B cell (primary cell): ENCODE measurements at regions not wholly inside any gene's neighbourhood (a gene's known extent, or its start where the extent isn't known, plus 50 kb on each side); places are given as distances from the start of the nearest gene placed in this dataset.

Source experiments
- ATAC-seq: fragments of 200-7000 bp; cut with Tn5 transposase; one replicate; pipeline ENCODE4 v1.10.0; 2021; ENCODE audit warnings: low read depth, mild to moderate bottlenecking, moderate number of reproducible peaks, moderate library complexity
- CTCF ChIA-PET: fragments of 350-600 bp; sonication (Branson Sonifier 250); formaldehyde crosslinking; loops from one replicate; lab custom pipeline; 2021; ENCODE audit warnings: antibody characterized with exemption, inconsistent platforms; lab: Charles Lee
- POLR2A ChIA-PET: fragments of 350-600 bp; sonication (Branson Sonifier 250); formaldehyde crosslinking; loops from one replicate; lab custom pipeline; 2021; ENCODE audit warnings: antibody characterized with exemption; lab: Charles Lee
- DNase-seq: peaks from one replicate; pipeline ENCODE4 v3.0.0; 2013
- H2AFZ ChIP-seq: 2 replicates; pipeline ENCODE4 v1.6.1; 2012; ENCODE audit warnings: mild to moderate bottlenecking, low read depth, low read length; ENCODE audit not compliant: insufficient read depth, poor library complexity, severe bottlenecking
- H3K27ac ChIP-seq, 2 donors: 1 replicate in 1 of 2; 2 replicates in 1 of 2; pipeline ENCODE4 v1.5.1; 2012 to 2013; ENCODE audit warnings: low read length in 2 of 2, mild to moderate bottlenecking in 2 of 2, moderate library complexity in 1 of 2
- H3K27me3 ChIP-seq, 4 experiments: fragments of 200-600 bp in 1 of 4; sonication (generic) in 1 of 4; replicated peaks in 1 of 4; 1 replicate in 2 of 4; 2 replicates in 2 of 4; pipeline versions ENCODE4 v1.6.1 to v1.7.0; 2013 to 2016; ENCODE audit warnings: low read length in 3 of 4, mild to moderate bottlenecking in 2 of 4, mixed read lengths in 1 of 4, moderate library complexity in 1 of 4; ENCODE audit not compliant: insufficient read depth in 4 of 4, control insufficient read depth in 3 of 4; ENCODE audit errors: control extremely low read depth in 1 of 4
- H3K36me3 ChIP-seq, 2 experiments: replicated peaks in 1 of 2; 1 replicate in 1 of 2; 2 replicates in 1 of 2; pipeline versions ENCODE4 v1.6.1 to v1.7.1; 2013; ENCODE audit warnings: low read length in 1 of 2; ENCODE audit not compliant: insufficient read depth in 2 of 2, control insufficient read depth in 1 of 2; ENCODE audit errors: control extremely low read depth in 1 of 2, extremely low read depth in 1 of 2
- H3K4me1 ChIP-seq, 2 donors: fragments of 200-600 bp in 1 of 2; sonication (generic) in 1 of 2; 1 replicate in 1 of 2; 2 replicates in 1 of 2; pipeline versions ENCODE4 v1.5.1 to v1.6.1; 2013 to 2017; ENCODE audit warnings: low read length in 2 of 2; ENCODE audit not compliant: control insufficient read depth in 2 of 2, insufficient read depth in 2 of 2
- H3K4me2 ChIP-seq: replicated peaks from 2 replicates; pipeline ENCODE3; 2012; ENCODE audit warnings: mild to moderate bottlenecking, low read depth, low read length; ENCODE audit not compliant: poor library complexity, severe bottlenecking
- H3K4me3 ChIP-seq, 5 experiments: fragments of 200-600 bp in 1 of 5; sonication (generic) in 1 of 5; 1 replicate in 3 of 5; 2 replicates in 2 of 5; pipeline versions ENCODE4 v1.5.1 to v1.7.0; 2011 to 2016; ENCODE audit warnings: low read length in 4 of 5, mild to moderate bottlenecking in 4 of 5, low read depth in 2 of 5, control low read depth in 1 of 5, moderate library complexity in 1 of 5; ENCODE audit not compliant: insufficient read depth in 1 of 5; ENCODE audit errors: control extremely low read depth in 1 of 5, extremely low read depth in 1 of 5
- H3K79me2 ChIP-seq: fragments of 200-600 bp; sonication (generic); one replicate; pipeline ENCODE4 v1.6.0; 2016; ENCODE audit warnings: low read length; ENCODE audit not compliant: control insufficient read depth, insufficient read depth
- H3K9ac ChIP-seq: fragments of 200-600 bp; sonication (generic); 2 replicates; pipeline ENCODE4 v1.6.1; 2017; ENCODE audit warnings: mild to moderate bottlenecking, low read length, moderate library complexity
- H3K9me3 ChIP-seq, 3 donors: one replicate each; pipeline versions ENCODE4 v1.6.1 to v1.7.1; 2013; ENCODE audit warnings: low read length in 2 of 3; ENCODE audit not compliant: control insufficient read depth in 2 of 3, insufficient read depth in 1 of 3; ENCODE audit errors: control extremely low read depth in 1 of 3
- H4K20me1 ChIP-seq: 2 replicates; pipeline ENCODE4 v1.6.0; 2012; ENCODE audit warnings: mild to moderate bottlenecking, low read length; ENCODE audit not compliant: insufficient read depth, control insufficient read depth, poor library complexity, severe bottlenecking
- H3K27ac Mint-ChIP-seq: one replicate; pipeline ENCODE4 v1.8.0; 2021; ENCODE audit warnings: mixed read lengths
- H3K27me3 Mint-ChIP-seq: one replicate; pipeline ENCODE4 v1.8.0; 2021; ENCODE audit warnings: mixed read lengths
- H3K4me1 Mint-ChIP-seq: one replicate; pipeline ENCODE4 v1.8.0; 2021; ENCODE audit warnings: mixed read lengths
- H3K4me3 Mint-ChIP-seq: one replicate; pipeline ENCODE4 v1.8.0; 2021; ENCODE audit warnings: mixed read lengths
- H3K9me3 Mint-ChIP-seq: one replicate; pipeline ENCODE4 v1.8.0; 2022; ENCODE audit warnings: mixed read lengths; ENCODE audit not compliant: insufficient read depth
- CTCF ChIP-seq: fragments of 200-600 bp; IDR thresholded peaks from one replicate; pipeline ENCODE4 v1.8.0; 2022; ENCODE audit warnings: antibody characterized with exemption, mild to moderate bottlenecking
- EZH2 ChIP-seq: IDR thresholded peaks from 2 replicates; pipeline ENCODE4 v1.6.1; 2012; ENCODE audit warnings: borderline replicate concordance, low read depth, mild to moderate bottlenecking, moderate library complexity, low read length; ENCODE audit not compliant: insufficient read depth, poor library complexity, severe bottlenecking
- WGBS: methylation state at CpG from one replicate; pipeline ENCODE4 v1.1.5; 2013; ENCODE audit warnings: missing lambda C conversion rate; ENCODE audit not compliant: insufficient coverage; 5-methylcytosine and 5-hydroxymethylcytosine counted together
- intact Hi-C: fragments of 100-400 bp; cut with micrococcal nuclease; formaldehyde crosslinking; loops from one replicate; pipeline ENCODE4 v1.10.0; 2022

- Histone ChIP-seq H3K79me2 (no peaks in the 10 kb centered on the region), H4K20me1 (no peaks in the 10 kb centered on the region), H3K27ac (no peak overlapping the region), H3K27me3 (no peaks in the 10 kb centered on the region), H3K4me1 (no peaks in the 10 kb centered on the region), H3K36me3 (no peaks in the 10 kb centered on the region), H3K4me3 (no peak overlapping the region), H3K4me2 (no peak overlapping the region), H3K9me3 (no peaks in the 10 kb centered on the region), H2AFZ (no peak overlapping the region), H3K9ac (no peak overlapping the region)
- ChIA-PET CTCF (interaction anchor here (0.7 to 2.0 kb wide), 3 partner anchors 26 to 1848 kb away, joined by 3 to 12 read pairs (median 3); no protein-coding TSS in a partner anchor), POLR2A (no interaction called here)
- ATAC-seq = no peak
- TF ChIP-seq EZH2 (no peak), CTCF (no peak)
- Mint-ChIP-seq H3K27ac (no peak overlapping the region), H3K4me1 (no peaks in the 10 kb centered on the region), H3K27me3 (no peaks in the 10 kb centered on the region), H3K9me3 (no peaks in the 10 kb centered on the region), H3K4me3 (no peak overlapping the region)
- no CpG with 5 or more reads among the region's 3 CpGs for WGBS
- no peak for DNase-seq
- intact Hi-C loops = no loop called here
These were observed 203.5 kb upstream of the NANOGP8 start for GRCh38 chr15:35288580-35288979.

- no CpG with 5 or more reads among the region's 2 CpGs for WGBS
These were observed 201.6 kb upstream of the NANOGP8 start for GRCh38 chr15:35286721-35287120.

More at GRCh38 chr15:35286721-35287120, 201.6 kb upstream of the NANOGP8 start:
- H3K4me3 ChIP-seq = no peak overlapping the region
- Mint-ChIP-seq H3K27me3 (no peaks in the 10 kb centered on the region), H3K4me3 (no peak overlapping the region), H3K27ac (no peak overlapping the region), H3K4me1 (no peaks in the 10 kb centered on the region), H3K9me3 (no peaks in the 10 kb centered on the region)
- POLR2A ChIA-PET = no interaction called here
- no peaks in the 10 kb centered on the region for H4K20me1 ChIP-seq
- H3K27ac ChIP-seq = no peak overlapping the region
- CTCF ChIA-PET = no interaction called here
- no peak for DNase-seq
- no peak for TF ChIP-seq EZH2
- TF ChIP-seq CTCF = no peak
- H3K4me2 ChIP-seq = no peak overlapping the region
- H3K4me1 ChIP-seq = no peaks in the 10 kb centered on the region
- H3K36me3 ChIP-seq = no peaks in the 10 kb centered on the region
- no peak overlapping the region for H2AFZ ChIP-seq
- H3K9me3 ChIP-seq = peaks cover 0 to 9% (median 0%) of the 10 kb centered on the region in 3 donors
- intact Hi-C loops = no loop called here
- ATAC-seq = no peak
- no peaks in the 10 kb centered on the region for H3K79me2 ChIP-seq
- no peak overlapping the region for H3K9ac ChIP-seq
- H3K27me3 ChIP-seq = no peaks in the 10 kb centered on the region
